VCaP (cell line): ENCODE measurements at regions not wholly inside any gene's neighbourhood (a gene's known extent, or its start where the extent isn't known, plus 50 kb on each side); places are given as distances from the start of the nearest gene placed in this dataset.

Source experiments
- H3K27ac ChIP-seq: fragments of 450-650 bp; 2 replicates; pipeline ENCODE4 v1.5.1; 2017
- TF ChIP-seq, protein P1 (sequence below): fragments of 450-650 bp; conservative IDR thresholded peaks from 2 replicates; pipeline ENCODE4 v1.5.1; 2017; ENCODE audit warnings: mild to moderate bottlenecking, moderate library complexity

GRCh38 chr5:63152871-63153270 lies 574.3 kb downstream of the LRRC70 start:
- no peak overlapping the region for H3K27ac ChIP-seq
- TF ChIP-seq, protein P1, sequence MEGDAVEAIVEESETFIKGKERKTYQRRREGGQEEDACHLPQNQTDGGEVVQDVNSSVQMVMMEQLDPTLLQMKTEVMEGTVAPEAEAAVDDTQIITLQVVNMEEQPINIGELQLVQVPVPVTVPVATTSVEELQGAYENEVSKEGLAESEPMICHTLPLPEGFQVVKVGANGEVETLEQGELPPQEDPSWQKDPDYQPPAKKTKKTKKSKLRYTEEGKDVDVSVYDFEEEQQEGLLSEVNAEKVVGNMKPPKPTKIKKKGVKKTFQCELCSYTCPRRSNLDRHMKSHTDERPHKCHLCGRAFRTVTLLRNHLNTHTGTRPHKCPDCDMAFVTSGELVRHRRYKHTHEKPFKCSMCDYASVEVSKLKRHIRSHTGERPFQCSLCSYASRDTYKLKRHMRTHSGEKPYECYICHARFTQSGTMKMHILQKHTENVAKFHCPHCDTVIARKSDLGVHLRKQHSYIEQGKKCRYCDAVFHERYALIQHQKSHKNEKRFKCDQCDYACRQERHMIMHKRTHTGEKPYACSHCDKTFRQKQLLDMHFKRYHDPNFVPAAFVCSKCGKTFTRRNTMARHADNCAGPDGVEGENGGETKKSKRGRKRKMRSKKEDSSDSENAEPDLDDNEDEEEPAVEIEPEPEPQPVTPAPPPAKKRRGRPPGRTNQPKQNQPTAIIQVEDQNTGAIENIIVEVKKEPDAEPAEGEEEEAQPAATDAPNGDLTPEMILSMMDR = no peak

- TF ChIP-seq, protein P1 = no peak
Observed at GRCh38 chr5:63145167-63145566, 566.5 kb downstream of the LRRC70 start.

DNA sequence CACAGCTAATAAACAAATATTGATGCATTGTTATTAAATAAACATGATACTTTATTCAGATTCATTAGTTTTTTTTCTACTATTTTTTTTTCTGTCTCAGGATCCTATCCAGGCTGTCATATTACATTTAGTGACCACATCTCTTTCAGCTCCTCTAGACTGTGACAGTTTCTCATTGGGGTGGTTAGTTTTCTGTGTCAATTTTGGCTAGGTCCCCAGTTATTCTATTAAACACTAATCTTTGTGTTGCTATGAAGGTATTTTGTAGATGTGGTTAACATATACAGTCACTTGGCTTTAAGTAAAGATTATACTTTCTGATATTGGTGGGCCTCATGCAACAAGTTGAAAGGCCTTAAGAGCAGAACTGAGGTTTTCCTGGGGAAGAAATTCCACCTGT lies 563.0 kb downstream of the LRRC70 start:
- H3K27ac ChIP-seq = no peak overlapping the region
- TF ChIP-seq, protein P1 = no peak

More at GRCh38 chr5:63145167-63145566, 566.5 kb downstream of the LRRC70 start:
- no peak overlapping the region for H3K27ac ChIP-seq

DNA sequence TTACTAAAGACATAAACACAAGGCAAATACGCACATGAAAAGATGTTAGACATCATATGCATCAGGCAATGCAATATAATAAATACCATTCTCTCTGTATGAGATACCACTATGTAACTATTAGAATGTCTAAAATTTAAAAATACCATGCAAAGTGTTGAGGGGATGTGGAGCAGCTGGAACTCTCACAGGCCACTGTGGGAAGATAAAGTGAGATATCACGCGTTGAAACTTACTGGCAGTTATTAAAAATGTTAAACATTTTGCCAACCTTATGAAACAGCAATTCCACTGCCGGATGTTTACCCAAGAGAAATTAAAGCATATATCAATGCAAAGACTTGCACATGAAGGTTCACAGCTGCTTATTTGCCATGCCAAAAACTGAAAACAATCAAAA lies 556.7 kb downstream of the LRRC70 start:
- TF ChIP-seq, protein P1 = no peak
- no peak overlapping the region for H3K27ac ChIP-seq

GRCh38 chr5:63131626-63132285 lies 553.1 kb downstream of the LRRC70 start:
- H3K27ac ChIP-seq = no peak overlapping the region
- TF ChIP-seq, protein P1 = no peak

- H3K27ac ChIP-seq = no peak overlapping the region
- TF ChIP-seq, protein P1 = no peak
Observed at GRCh38 chr5:63128761-63129160, 550.1 kb downstream of the LRRC70 start.

GRCh38 chr5:63128018-63128417 lies 549.4 kb downstream of the LRRC70 start:
- H3K27ac ChIP-seq = no peak overlapping the region
- TF ChIP-seq, protein P1 = no peak
